ENCODE measurements at regions not wholly inside any gene's neighbourhood (a gene's known extent, or its start where the extent isn't known, plus 50 kb on each side); places are given as distances from the start of the nearest gene placed in this dataset.

DNA sequence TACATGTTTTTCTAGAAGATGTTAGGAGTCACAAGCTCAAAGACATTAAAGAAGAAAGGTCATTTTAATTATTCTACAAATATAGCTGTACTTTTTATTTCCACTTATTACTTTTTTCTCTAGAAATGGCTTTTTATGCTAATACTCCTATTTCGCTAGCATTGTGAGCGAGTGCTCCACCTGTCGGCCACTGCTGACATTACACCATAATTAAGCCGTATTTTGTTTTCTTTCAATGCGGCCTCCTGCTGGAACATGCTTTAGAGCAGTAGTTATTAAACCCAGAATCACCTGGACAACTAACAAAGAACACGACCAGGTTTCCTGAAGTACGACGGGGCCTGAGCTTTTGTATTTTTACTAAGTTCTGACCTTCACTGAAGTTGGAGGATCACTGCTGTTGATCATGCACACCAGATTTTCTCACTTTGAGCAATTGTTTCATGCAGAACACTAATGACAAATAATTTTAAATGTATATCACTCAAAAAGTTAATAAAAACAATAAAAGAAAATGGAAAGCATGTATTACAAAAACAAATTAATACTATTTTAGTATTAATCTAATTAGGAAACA, 74.1 kb upstream of the PAK5 start:
- Mint-ChIP-seq H3K4me3 (no peak overlapping the region), H3K27me3 (ENCODE audit: low read depth) (peaks cover 14% of the 10 kb centered on the region), H3K27ac (ENCODE audit: unreplicated experiment) (no peak overlapping the region), H3K9me3 (no peaks in the 10 kb centered on the region), H3K4me1 (peaks cover 3% of the 10 kb centered on the region), H3K36me3 (ENCODE audit: low read depth) (no peaks in the 10 kb centered on the region)
- peak; percentile 53 for DNase-seq (ENCODE audit: low read depth, low spot score)
- peak; percentile 83 for TF ChIP-seq CTCF (conservative IDR thresholded peaks at IDR 0.05)

DNA sequence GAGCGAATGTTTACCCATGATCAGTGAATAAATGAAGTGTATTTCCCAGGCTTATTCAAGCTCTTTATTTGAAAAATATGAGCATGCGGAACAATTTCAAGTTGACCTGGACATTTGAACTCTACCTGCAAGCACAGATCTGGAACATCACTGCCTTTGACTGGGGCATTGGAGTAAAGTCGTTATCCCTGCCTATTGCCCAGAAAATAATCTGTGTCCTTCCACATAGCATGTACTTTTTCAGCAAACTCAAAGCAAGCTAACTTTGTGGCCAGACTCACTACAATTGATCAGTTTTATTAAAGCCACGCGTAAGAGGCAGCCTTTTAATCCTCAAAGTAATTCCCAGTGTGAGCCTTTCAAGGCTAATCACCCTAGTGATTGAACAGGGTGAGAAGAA, 73.4 kb upstream of the PAK5 start:
- TF ChIP-seq CTCF (conservative IDR thresholded peaks at IDR 0.05), result no peak
- no peak for DNase-seq (ENCODE audit: low read depth, low spot score)
- H3K4me3 Mint-ChIP-seq, result no peak overlapping the region
- H3K27me3 Mint-ChIP-seq (ENCODE audit: low read depth), result peaks cover 14% of the 10 kb centered on the region
- peaks cover 3% of the 10 kb centered on the region for H3K4me1 Mint-ChIP-seq
- no peaks in the 10 kb centered on the region for H3K36me3 Mint-ChIP-seq (ENCODE audit: low read depth)
- no peak overlapping the region for H3K27ac Mint-ChIP-seq (ENCODE audit: unreplicated experiment)
- H3K9me3 Mint-ChIP-seq, result no peaks in the 10 kb centered on the region

- no peak for DNase-seq (ENCODE audit: low read depth, low spot score)
- Mint-ChIP-seq H3K27ac (ENCODE audit: unreplicated experiment) (no peak overlapping the region), H3K27me3 (ENCODE audit: low read depth) (peaks cover 14% of the 10 kb centered on the region), H3K36me3 (ENCODE audit: low read depth) (no peaks in the 10 kb centered on the region), H3K4me3 (no peak overlapping the region), H3K9me3 (no peaks in the 10 kb centered on the region), H3K4me1 (peaks cover 3% of the 10 kb centered on the region)
- no peak for TF ChIP-seq CTCF (conservative IDR thresholded peaks at IDR 0.05)
Measured at GRCh38 chr20:9911519-9911918, 72.6 kb upstream of the PAK5 start.

DNA sequence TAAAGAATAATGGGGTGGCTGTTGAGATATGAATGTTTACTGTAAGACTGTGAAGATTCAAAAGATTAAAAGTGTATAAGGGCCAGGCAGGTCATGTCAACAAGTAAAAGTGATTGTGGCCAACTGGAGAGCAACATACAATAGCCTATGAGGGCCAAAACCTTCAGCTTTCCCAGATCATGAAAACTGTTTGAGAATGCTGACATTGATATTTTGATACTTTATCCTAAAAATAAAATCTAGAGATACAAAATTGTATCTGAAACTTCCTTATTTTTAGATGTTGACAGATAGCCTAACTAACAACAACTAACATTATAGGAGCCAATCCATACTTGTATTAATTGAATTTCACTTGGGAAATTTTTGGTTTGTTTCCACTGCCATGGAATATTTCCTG, 70.3 kb upstream of the PAK5 start:
- peaks cover 17% of the 10 kb centered on the region for H3K27me3 Mint-ChIP-seq (ENCODE audit: low read depth)

DNA sequence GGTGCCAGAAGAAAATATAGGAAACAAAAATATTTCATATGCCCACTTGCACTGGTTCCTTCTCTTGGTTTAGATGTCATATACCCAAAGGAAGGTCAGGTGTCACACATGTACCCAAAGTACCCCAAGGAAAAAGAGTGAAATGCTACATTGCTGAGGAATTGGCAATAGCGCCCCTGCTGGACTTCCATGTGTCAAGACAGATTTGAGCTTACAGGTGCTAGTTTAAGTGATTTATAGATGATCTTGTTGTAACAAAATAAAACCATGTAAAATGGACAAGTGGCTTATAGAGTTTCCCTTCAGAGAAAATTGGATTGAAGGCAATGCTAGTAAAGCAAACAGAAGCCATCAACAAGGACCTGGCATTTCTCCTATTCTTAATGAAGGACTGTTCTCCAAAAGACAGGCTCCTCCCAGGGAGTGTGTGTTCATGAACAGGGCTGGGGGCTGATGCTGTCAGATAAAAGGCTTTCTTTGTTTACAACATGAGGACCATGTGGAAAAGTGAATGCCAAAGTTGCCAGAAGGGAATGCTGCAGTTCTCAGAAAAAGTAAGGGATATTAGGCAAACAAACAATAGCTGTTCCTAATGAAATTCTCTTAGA, 64.3 kb upstream of the PAK5 start:
- Mint-ChIP-seq H3K27me3 (ENCODE audit: low read depth) (peaks cover 16% of the 10 kb centered on the region), H3K4me1 (peaks cover 6% of the 10 kb centered on the region), H3K9me3 (no peaks in the 10 kb centered on the region), H3K27ac (ENCODE audit: unreplicated experiment) (no peak overlapping the region), H3K36me3 (ENCODE audit: low read depth) (no peaks in the 10 kb centered on the region), H3K4me3 (no peak overlapping the region)
- TF ChIP-seq CTCF (conservative IDR thresholded peaks at IDR 0.05), result peak; percentile 65
- peak; percentile 18 for DNase-seq (ENCODE audit: low read depth, low spot score)

More for the DNA sequence above, 70.3 kb upstream of the PAK5 start:
- Mint-ChIP-seq H3K36me3 (ENCODE audit: low read depth) (no peaks in the 10 kb centered on the region), H3K4me1 (peaks cover 3% of the 10 kb centered on the region), H3K27ac (ENCODE audit: unreplicated experiment) (no peak overlapping the region), H3K4me3 (no peak overlapping the region), H3K9me3 (no peaks in the 10 kb centered on the region)
- DNase-seq (ENCODE audit: low read depth, low spot score), result no peak
- no peak for TF ChIP-seq CTCF (conservative IDR thresholded peaks at IDR 0.05)

All from neural crest cell (in vitro differentiated cells).